C4-2B (cell line): ENCODE measurements at regions not wholly inside any gene's neighbourhood (a gene's known extent, or its start where the extent isn't known, plus 50 kb on each side); places are given as distances from the start of the nearest gene placed in this dataset.

Source experiments
- ZFX ChIP-seq: fragments of 450-650 bp; IDR thresholded peaks from 2 replicates; pipeline ENCODE4 v1.6.1; 2017
- TF ChIP-seq, protein P1 (sequence below): fragments of 450-650 bp; conservative IDR thresholded peaks from 2 replicates; pipeline ENCODE4 v1.5.1; 2017; ENCODE audit warnings: mild to moderate bottlenecking

DNA sequence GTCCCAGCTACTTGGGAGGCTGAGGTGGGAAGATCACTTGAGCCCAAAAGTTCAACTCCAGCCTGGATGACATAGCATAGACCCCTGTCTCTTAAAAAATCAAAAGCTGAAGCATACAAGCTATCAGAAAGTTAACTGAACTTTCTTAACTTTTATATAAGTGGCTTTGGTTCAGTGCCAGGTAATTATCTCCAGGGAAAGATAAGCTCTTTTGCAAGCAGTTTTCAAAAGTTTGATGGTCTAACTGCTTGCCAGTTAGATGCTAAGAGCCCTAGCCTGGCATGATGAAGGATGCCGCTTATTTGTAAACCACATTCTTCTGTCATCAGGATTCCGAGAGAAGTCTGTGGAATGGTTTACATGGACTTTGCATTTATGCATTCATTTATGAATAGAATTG, 409.1 kb downstream of the AEBP2 start:
- TF ChIP-seq, protein P1, sequence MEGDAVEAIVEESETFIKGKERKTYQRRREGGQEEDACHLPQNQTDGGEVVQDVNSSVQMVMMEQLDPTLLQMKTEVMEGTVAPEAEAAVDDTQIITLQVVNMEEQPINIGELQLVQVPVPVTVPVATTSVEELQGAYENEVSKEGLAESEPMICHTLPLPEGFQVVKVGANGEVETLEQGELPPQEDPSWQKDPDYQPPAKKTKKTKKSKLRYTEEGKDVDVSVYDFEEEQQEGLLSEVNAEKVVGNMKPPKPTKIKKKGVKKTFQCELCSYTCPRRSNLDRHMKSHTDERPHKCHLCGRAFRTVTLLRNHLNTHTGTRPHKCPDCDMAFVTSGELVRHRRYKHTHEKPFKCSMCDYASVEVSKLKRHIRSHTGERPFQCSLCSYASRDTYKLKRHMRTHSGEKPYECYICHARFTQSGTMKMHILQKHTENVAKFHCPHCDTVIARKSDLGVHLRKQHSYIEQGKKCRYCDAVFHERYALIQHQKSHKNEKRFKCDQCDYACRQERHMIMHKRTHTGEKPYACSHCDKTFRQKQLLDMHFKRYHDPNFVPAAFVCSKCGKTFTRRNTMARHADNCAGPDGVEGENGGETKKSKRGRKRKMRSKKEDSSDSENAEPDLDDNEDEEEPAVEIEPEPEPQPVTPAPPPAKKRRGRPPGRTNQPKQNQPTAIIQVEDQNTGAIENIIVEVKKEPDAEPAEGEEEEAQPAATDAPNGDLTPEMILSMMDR = no peak
- no peak for TF ChIP-seq ZFX
